ENCODE measurements at regions not wholly inside any gene's neighbourhood (a gene's known extent, or its start where the extent isn't known, plus 50 kb on each side); places are given as distances from the start of the nearest gene placed in this dataset.

- peak; percentile 67 for DNase-seq
These were observed 53.0 kb downstream of the ACTBL2 start for GRCh38 chr5:57429513-57430120.

GRCh38 chr5:57429021-57429420 lies 53.6 kb downstream of the ACTBL2 start:
- DNase-seq: peak; percentile 56

- no peak for DNase-seq
These were observed 59.6 kb downstream of the ACTBL2 start for GRCh38 chr5:57422993-57423392.

- no peak for DNase-seq
These were observed 60.3 kb downstream of the ACTBL2 start for GRCh38 chr5:57422341-57422740.

- DNase-seq: no peak
These were observed 61.8 kb downstream of the ACTBL2 start for GRCh38 chr5:57420801-57421200.

GRCh38 chr5:57417971-57418370 lies 64.6 kb downstream of the ACTBL2 start:
- no peak for DNase-seq

GRCh38 chr5:57417320-57417719 lies 65.3 kb downstream of the ACTBL2 start:
- no peak for DNase-seq

- peak; percentile 54 for DNase-seq
These were observed 66.2 kb downstream of the ACTBL2 start for GRCh38 chr5:57416278-57416994.

- no peak for DNase-seq
These were observed 67.8 kb downstream of the ACTBL2 start for GRCh38 chr5:57414857-57415256.

- DNase-seq: no peak
These were observed 68.4 kb downstream of the ACTBL2 start for GRCh38 chr5:57414191-57414590.

GRCh38 chr5:57413145-57413544 lies 69.5 kb downstream of the ACTBL2 start:
- no peak for DNase-seq

- no peak for DNase-seq
These were observed 69.9 kb downstream of the ACTBL2 start for GRCh38 chr5:57412680-57413079.

- no peak for DNase-seq
These were observed 70.6 kb downstream of the ACTBL2 start for GRCh38 chr5:57411982-57412381.

GRCh38 chr5:57410374-57411320 lies 72.0 kb downstream of the ACTBL2 start:
- no peak for DNase-seq

GRCh38 chr5:57408714-57409113 lies 73.9 kb downstream of the ACTBL2 start:
- peak; percentile 53 for DNase-seq

- DNase-seq: no peak
These were observed 74.3 kb downstream of the ACTBL2 start for GRCh38 chr5:57408285-57408684.

- no peak for DNase-seq
These were observed 75.2 kb downstream of the ACTBL2 start for GRCh38 chr5:57407391-57407790.

GRCh38 chr5:57406641-57407040 lies 76.0 kb downstream of the ACTBL2 start:
- peak; percentile 45 for DNase-seq

- no peak for DNase-seq
These were observed 76.6 kb downstream of the ACTBL2 start for GRCh38 chr5:57405984-57406383.

- no peak for DNase-seq
These were observed 79.8 kb downstream of the ACTBL2 start for GRCh38 chr5:57402761-57403160.

GRCh38 chr5:57402348-57402747 lies 80.3 kb downstream of the ACTBL2 start:
- DNase-seq: no peak

- no peak for DNase-seq
These were observed 84.1 kb downstream of the ACTBL2 start for GRCh38 chr5:57398413-57399093.

Measured in tongue (tissue), 1 donor.